ENCODE measurements at regions not wholly inside any gene's neighbourhood (a gene's known extent, or its start where the extent isn't known, plus 50 kb on each side); places are given as distances from the start of the nearest gene placed in this dataset.
"Not testable (repeated sequence)": the region's sequence is repeated elsewhere in the genome, so short reads cannot be mapped to it uniquely, and the experiment has no call there.

DNA sequence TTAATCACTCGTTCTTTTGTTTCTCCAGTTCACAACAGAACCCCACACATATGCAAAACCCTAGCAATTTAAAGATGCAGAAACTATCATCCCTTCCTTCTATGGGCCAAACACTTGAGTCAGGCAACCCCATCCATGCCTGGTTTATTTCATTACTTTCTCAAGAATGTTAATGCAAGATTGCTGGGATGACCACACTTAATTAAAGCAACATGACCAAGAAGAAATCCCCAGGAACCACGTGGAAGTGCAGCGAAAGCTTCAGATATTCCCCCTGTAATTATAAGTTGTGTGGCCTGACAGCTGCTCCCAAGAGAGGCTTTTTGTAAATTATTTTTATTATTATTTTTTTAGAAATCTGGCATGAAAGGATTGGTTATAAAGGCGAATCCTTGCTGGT is 246.2 kb upstream of the ID2 start:
- FAIRE-seq = no peak
- DNase-seq (ENCODE audit: insufficient read length, low spot score) = no peak

DNA sequence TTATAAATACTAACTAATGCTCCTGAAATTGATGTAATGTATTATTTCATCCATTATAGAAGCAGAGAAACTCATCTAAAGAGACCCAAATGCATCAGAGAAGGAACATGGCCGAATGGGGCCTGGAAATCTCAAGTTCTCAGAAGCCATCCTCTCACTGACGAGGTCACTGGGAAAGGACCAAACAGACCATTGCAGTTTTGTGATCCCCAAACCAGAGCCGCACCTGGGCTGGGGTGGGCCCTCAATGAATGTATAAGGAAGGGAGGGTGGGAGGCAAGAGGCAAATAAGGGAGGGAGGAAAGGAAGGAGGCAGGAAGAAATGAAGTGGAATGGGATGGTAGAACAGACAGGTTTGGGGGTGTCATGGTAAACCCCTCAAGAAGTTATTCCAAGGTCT is 245.3 kb upstream of the ID2 start:
- FAIRE-seq = no peak

DNA sequence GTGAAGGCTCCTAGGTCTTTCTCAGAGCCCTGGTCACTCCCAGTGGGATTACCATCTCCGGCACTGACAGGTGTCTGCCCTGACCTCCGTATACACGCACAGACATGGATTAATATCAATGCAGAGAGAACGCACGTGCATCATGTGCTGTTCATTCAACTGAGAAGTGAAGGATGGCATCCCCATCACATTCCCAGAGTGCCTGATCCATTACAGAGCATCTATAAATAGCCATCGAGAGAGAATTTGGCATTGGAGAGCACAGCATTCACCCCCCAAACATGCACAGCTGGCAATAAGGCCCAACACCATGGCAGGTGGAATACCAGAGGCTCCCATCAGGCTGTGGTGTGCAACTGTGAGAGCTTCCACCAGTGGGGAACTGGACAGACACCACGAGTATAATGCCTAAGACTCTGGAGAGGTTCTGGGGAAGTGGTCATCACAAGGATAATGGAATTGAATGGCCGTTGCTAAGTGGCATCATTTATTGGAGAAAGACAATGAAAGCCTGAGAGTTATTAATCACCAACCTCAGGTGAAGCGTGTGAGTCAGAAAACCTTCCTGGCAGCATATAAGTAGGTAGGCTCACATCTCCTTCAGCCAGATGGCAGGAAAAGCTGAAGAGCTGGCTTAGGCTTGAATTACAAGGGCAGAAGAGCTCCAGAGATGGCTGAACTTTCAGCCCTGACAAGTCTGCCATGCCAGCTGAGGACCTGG is 244.5 kb upstream of the ID2 start:
- DNase-seq (ENCODE audit: insufficient read length, low spot score) (no peak), FAIRE-seq (no peak)

More for the DNA sequence above, 245.3 kb upstream of the ID2 start:
- no peak for DNase-seq (ENCODE audit: insufficient read length, low spot score)

DNA sequence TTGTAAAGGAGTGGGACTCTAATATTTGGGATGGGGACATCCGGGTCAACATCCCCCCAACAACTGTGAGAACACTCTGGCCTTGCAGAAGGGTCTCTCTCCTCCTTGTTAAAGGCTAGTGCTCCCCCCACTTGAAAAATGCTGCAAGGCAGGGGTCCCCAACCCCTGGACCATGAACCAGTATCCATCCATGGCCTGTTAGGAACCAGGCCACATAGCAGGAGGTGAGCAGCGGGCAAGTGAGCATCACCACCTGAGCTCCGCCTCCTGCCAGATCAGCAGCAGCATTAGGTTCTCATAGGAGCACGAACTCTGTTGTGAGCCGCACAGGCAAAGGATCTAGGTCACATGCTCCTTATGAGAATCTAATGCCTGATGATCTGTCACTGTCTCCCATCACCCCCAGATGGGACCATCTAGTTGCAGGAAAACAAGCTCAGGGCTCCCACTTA is 243.9 kb upstream of the ID2 start:
- FAIRE-seq = no peak

DNA sequence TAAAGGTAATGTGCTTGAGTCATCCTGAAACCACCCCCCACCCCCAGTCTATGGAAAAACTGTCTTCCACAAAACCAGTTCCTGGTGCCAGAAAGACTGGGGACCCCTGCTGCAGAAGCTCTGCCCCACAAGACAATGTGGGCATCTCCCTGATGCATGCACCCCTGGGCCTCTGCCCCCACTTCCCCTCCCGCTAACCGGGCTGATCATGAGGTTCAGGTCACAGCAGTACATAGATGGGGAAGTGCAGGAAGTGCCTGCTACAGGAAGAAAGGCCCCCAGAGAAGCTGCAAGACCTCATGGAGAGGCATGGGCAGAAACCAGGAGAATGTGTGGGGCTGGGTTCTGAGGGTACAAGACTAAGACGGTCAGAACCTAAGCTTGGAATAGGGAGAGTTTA is 243.4 kb upstream of the ID2 start:
- FAIRE-seq = no peak

More for the DNA sequence above, 243.9 kb upstream of the ID2 start:
- DNase-seq (ENCODE audit: insufficient read length, low spot score) = no peak

DNA sequence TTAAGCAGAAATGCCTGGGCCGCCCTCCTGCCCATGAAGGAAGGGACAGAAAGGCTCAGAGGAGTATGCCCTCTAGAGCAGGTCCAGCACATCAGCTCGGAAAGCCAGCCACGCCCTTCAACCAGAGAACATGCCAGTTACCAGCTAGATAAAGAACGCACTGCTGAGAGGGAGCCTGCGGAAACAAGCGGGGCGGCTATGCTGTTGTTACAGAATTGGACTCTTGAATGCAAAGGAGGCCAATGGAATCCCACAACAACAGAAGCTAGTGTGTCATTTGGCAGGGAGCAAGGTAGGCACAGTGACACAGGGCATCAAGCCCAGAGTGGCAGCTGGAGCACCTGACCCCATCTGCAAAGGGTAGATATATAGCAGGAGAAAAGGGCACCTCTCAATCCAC is 242.9 kb upstream of the ID2 start:
- DNase-seq (ENCODE audit: insufficient read length, low spot score) (no peak), FAIRE-seq (no peak)

More for the DNA sequence above, 243.4 kb upstream of the ID2 start:
- DNase-seq (ENCODE audit: insufficient read length, low spot score) = no peak

DNA sequence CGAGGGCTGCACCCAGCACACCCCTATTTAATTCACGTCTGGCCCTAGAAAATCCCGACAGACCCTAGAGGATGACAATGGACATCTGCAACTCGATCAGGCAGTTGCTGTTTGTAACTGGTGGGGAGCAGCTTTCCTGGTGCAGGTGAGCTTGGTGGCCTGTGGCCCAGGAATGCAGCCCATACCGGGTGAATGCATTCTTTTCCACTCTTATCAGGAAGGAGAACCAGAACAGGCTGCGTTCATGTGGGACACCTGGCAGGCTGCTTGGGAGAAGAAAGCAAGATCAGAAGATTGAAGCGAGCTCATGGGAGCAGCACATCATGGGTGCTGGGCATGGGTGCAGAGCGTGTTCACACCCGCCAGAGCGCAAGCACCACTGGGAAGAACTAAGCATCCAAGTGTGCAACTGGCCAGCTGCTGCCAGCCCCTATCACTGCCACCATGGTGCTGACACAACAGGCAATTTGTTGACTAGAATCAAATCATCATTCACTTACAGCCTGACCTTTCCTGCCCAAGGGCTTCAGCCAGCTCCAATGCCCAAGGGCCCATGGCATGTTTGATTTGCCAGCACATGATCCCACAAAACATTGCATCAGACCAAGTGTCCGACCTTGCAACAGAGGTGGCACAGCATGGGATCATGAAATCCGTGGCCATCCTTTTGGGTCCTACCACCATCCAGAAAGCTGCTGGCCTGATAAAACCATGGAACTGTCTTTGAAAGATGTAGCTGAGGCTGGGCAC is 241.7 kb upstream of the ID2 start:
- no peak for DNase-seq (ENCODE audit: insufficient read length, low spot score)
- FAIRE-seq = no peak

DNA sequence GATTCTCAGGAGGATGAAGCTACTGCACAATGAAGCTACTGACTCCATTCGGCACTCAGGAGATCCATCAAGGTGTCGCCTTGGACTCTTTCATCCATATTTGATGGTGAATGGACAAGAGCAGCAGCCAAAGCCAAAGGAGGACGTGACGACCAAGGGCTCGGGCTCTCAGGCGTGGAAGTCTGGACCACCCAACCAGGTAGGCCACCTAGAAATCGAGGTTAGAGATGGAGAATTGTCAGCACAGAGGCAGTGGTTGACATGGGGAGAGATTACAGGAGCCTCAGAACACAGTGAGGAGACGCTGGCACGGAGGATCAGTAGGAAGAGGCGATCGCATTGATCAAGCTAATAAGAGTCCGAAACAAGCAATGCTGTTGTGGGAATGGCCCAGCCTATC is 240.5 kb upstream of the ID2 start:
- no peak for FAIRE-seq

DNA sequence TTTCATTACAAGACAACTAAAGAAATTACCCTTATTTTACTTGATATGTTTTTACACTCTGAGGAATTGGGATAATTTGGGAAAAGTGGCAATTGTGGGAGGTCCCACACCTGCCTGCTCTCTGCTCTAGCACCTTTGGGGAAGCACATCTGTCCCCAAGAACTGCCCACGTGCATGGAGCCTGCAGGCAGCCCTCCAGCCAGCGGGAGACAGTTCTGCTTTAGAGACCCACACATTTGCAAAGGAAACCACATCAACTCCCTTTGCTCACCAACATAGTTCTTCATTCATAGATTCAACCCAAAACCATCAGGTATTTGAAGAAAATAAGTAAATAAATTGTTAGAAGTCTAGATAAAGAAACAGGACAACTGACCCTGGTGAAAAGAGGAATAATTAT is 239.9 kb upstream of the ID2 start:
- DNase-seq (ENCODE audit: insufficient read length, low spot score) (no peak), FAIRE-seq (no peak)

More for the DNA sequence above, 240.5 kb upstream of the ID2 start:
- no peak for DNase-seq (ENCODE audit: insufficient read length, low spot score)

DNA sequence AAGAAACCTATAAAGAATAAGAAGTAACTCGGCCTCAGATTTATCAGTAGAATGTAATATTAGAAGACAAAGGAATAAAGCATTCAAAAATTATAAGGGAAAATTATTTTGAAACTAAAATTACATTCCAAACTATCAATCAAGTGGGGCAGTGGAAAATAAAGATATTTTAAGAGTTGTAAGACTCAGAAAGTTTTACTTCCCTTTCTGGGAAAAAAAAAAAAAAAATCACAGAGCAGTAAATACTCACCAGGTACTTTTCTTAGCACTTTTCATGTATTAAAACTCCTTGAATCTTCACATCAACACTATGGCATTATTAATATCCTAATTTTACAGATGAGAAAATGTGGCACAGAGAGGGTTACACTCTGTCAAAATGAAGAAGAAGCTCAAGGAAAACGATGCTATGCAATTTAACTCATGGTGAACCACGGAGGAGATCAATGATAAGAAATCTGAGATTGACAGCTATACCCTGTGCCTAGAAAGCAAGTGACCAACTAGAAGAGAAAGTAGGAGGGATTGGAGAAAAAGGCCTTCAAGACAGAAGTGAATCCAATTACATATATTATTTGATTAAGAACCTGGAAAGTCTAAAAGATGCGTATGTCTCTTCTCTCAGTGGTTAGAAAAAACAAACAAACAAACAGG is 238.9 kb upstream of the ID2 start:
- DNase-seq (ENCODE audit: insufficient read length, low spot score) (no peak), FAIRE-seq (no peak)

DNA sequence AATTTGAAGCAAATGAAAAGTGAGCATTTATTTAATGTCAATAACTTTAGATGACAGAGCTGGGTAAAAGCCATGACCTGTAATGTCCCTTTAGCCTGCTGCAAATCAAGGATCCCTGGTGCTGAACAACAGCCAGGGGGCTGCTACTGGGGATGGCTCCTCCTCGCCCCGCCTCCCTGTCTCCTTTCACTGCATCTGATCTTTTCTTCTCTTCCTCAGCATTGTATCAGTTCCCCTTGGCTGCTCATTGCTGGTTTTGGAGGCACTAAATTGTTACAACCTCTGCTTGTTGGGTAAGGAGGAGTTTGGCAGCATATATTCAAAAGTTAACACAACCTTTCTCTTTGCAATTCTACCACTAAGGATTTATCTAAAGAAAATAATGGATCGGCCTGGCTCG is 236.3 kb upstream of the ID2 start:
- no peak for DNase-seq (ENCODE audit: insufficient read length, low spot score)
- FAIRE-seq = no peak

DNA sequence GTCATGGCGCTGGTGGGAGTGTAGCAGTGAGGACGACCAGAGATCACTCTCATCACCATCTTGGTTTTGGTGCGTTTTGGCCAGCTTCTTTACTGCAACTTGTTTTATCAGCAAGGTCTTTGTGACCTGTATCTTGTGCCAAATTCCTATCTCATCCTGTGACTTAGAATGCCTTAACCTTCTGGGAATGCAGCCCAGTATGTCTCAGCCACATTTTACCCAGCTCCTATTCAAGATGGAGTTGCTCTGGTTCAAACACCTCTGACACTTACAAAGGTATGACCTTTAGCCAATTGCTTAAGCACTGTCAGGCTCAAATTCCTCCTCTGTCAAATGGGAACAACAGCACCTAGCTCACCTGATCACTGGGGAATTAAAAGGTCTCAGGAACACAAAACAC is 235.1 kb upstream of the ID2 start:
- not testable (repeated sequence) for DNase-seq (ENCODE audit: insufficient read length, low spot score); FAIRE-seq

DNA sequence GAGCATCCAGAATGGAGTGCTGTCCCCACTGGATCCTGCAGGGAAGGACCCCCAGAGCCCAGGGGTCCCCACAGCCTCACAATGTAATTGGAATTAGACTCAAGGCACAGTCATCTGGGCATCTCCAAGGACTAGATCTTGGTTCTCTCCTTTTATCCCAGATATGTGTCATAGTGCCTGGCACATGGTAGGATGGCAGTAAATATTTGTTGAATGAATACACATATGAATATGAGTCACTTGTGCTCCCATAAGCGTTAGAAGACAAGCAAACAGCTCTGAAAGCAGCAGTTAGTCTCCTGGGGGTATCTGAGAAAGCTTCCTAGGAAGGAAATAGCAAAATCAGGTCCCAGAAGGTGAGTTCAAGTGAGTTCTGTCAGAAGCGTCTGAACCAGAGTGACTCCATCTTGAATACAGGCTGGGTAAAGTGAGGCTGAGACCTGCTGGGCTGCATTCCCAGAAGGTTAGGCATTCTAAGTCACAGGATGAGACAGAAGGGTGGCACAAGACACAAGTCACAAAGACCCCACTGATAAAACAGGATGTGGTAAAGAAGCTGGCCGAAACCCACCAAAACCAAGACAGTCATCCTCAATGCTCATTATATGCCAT is 234.1 kb upstream of the ID2 start:
- DNase-seq (ENCODE audit: insufficient read length, low spot score) = peak; percentile 31
- FAIRE-seq = no peak

DNA sequence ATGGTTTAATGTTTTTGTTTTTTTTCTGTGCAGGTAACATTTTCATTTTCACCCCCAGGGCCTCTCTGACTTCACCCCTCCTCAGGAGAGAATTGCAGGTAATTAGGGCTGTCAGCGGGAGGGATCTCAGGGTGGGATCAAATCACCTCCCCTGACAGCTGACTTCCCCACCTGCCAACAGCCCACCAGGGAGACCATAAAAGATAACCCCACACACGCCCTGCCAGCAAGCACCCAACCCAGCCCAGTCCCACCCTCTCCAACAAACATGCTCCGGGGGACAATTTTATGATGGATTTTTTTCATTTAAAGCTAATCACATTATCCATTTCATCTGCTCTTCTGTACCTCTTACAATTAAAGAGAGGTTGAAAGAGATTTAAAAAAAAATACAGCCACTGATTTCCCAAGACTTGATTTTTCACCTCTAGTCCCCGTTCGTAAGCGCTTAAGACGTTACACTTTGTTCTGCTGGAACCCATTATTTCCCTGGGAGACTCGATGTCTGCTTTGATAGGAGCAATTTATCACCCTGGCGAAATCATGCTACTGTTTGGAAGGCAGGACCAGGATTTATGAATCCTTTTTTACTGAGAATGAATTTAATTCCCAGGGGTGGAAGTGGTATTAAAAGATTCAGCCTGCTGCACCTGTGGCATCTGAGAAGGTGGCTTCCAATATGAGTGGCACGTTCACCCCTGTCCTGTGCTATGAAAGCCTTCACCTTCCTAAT is 232.9 kb upstream of the ID2 start:
- no peak for FAIRE-seq
- no peak for DNase-seq (ENCODE audit: insufficient read length, low spot score)

DNA sequence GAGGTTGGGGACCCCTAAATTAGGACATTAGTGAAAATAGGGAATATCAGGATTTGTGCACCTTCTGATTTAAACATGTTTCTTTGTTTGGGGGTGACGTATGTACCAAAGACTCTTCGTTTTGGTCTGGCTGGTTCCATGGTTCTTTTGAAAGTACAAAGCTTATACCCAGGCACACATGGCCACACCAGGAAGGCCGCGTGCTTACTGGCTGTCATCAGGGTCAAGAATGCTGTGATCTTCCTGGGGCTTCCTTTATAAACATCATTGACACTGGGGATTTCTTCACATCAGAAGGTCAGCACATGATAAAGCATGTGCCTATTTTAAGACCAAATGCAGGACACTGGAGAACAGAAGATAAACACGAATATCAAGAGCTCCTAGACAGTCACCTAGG is 230.6 kb upstream of the ID2 start:
- FAIRE-seq (no peak), DNase-seq (ENCODE audit: insufficient read length, low spot score) (no peak)

DNA sequence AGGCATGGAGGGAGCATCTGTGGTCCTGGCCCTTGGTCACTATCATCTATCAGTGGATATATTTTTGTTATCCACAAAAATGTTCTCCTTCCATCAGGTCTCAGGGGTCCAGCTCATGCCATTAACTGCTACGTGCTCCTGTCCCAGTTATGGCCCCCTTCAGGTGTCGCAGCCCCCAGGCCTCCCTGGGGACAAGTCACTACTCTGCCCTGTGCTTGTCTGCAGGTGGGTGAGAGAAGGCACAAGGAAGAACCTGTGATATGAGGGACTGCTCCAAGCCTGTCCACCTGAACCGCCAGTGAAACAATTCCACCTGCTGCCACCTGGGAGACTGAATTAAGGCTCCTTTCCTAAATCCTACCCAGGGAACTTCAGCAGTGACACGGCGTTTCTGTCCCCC is 229.6 kb upstream of the ID2 start:
- FAIRE-seq = no peak
- DNase-seq (ENCODE audit: insufficient read length, low spot score) = no peak

DNA sequence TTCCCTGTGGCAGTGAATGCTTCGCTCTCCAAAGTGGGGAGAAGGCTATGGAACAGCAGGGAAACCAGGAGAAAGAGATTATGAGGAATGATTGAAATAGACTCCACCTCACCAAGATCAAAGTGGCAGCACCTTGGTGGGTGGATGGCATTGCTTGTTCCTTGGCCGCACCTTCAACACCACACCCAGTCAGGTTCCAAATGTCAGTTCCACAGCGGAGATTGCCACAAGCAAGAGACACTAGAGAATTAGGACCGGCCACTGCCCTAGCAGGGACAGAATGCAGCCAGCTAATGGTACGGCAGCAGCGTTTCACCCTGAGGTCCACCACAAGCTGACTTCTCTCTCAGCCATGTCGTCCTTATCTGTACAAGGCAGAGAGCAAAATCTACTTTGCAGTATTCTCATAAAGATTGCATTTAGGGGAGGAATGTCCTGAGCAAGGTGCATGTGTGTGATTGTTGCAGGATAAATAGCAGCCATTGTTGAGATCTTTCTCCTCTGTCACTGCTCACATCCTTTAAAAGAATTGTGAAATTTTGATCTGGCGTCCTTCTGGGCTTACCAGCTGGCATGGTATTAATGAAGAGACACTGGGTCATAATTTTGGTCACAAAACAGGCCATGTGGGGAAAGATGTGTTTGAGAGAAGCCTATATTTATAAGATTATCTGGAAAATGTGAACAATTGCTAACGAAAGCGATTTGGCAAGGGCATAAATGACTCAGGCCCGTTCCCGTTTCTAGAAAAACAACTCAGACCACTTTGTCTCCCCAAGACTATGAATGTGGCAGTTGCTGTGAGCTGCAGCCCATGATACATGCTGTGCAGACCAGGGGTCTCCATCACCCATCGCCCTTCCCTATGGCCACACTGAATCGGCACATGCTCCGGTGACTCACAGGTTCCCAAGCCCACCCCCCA is 228.6 kb upstream of the ID2 start:
- DNase-seq (ENCODE audit: insufficient read length, low spot score) = no peak

DNA sequence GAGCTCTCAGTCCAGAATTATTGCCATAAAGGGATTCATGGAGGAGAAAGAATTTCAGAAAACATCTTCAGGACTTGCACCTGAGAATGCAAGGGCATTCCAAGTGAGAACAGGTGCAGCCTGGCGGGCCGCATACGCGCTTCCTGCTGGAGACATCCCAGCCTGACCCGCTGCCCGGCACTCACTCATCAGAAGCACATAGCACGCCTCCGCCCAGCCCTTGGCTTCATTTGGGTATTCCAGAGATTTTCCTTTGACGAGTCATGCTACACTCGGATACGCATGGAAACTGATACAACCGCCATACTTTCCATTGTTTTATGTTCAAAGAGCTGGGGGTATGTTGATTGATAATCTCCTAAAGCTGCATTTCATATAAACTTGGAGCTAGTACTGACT is 228.0 kb upstream of the ID2 start:
- no peak for FAIRE-seq

More for the DNA sequence above, 228.6 kb upstream of the ID2 start:
- FAIRE-seq = no peak

DNA sequence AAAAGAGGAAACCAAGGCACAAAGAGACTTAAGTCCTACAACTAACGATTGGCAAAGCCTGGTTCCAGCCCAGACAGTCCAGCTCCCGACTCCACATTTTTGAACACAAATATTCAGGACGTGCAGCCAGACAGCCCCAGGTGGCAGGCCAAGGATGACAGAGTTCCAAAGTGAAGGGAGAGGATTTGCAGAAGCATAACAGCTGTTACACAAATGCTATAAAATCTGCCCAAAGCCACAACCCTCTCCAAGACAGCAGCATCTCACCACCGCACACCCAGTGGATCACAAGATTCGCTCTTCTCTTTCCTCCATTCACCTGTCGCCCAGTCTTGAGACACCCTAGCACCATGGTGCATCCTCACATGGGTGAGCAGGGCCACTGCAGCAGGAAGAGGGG is 227.1 kb upstream of the ID2 start:
- FAIRE-seq (no peak), DNase-seq (ENCODE audit: insufficient read length, low spot score) (no peak)

More for the DNA sequence above, 228.0 kb upstream of the ID2 start:
- no peak for DNase-seq (ENCODE audit: insufficient read length, low spot score)
